ENCODE measurements at regions not wholly inside any gene's neighbourhood (a gene's known extent, or its start where the extent isn't known, plus 50 kb on each side); places are given as distances from the start of the nearest gene placed in this dataset.

GRCh38 chr1:219676012-219676765, 63.3 kb upstream of the ZC3H11B start:
- Histone ChIP-seq H3K27ac (ENCODE audit: insufficient read length, low read depth, low read length) (no peak overlapping the region), H2BK5ac (ENCODE audit: insufficient read length, low read length) (no peak overlapping the region), H3K9ac (ENCODE audit: extremely low read depth, insufficient read length, low read length) (no peak overlapping the region), H3T11ph (ENCODE audit: low read length) (no peak overlapping the region), H3K79me2 (ENCODE audit: insufficient read depth, low read length) (no peaks in the 10 kb centered on the region), H3K27me3 (ENCODE audit: insufficient read depth, low read length) (no peaks in the 10 kb centered on the region), H2BK12ac (ENCODE audit: insufficient read length, low read depth, low read length) (no peak overlapping the region), H3K4me1 (ENCODE audit: insufficient read depth, low read length) (no peaks in the 10 kb centered on the region), H3K79me1 (ENCODE audit: insufficient read depth, low read depth, low read length, poor library complexity, severe bottlenecking) (no peaks in the 10 kb centered on the region), H2BK15ac (ENCODE audit: low read depth, low read length) (no peak overlapping the region), H3K4me2 (ENCODE audit: insufficient read depth, insufficient read length, low read length) (no peak overlapping the region), H2AFZ (ENCODE audit: low read length) (no peak overlapping the region), H2BK120ac (ENCODE audit: low read depth, low read length, poor library complexity, severe bottlenecking) (no peak overlapping the region), H3K4ac (ENCODE audit: low read depth, low read length) (no peak overlapping the region), H3K23me2 (ENCODE audit: insufficient read length, low read depth, low read length, poor library complexity, severe bottlenecking) (no peaks in the 10 kb centered on the region), H4K5ac (ENCODE audit: insufficient read length, low read depth, low read length) (no peak overlapping the region), H4K91ac (ENCODE audit: insufficient read length, low read depth, low read length) (no peak overlapping the region), H3K56ac (ENCODE audit: insufficient read length, low read depth, low read length) (no peak overlapping the region), H2AK5ac (ENCODE audit: insufficient read length, low read length) (no peak overlapping the region), H4K8ac (replicated peaks; ENCODE audit: insufficient read length, low read depth, low read length) (no peak overlapping the region), H3K18ac (ENCODE audit: insufficient read length, low read depth, low read length) (no peak overlapping the region), H3K14ac (ENCODE audit: insufficient read depth, low read length) (no peak overlapping the region), H4K20me1 (ENCODE audit: control insufficient read depth, insufficient read depth, insufficient read length) (no peaks in the 10 kb centered on the region), H2BK20ac (ENCODE audit: low read depth, low read length, poor library complexity, severe bottlenecking) (no peak overlapping the region), H3K9me3 (ENCODE audit: control insufficient read depth, low read depth, low read length) (no peaks in the 10 kb centered on the region), H3K23ac (ENCODE audit: insufficient read length, low read depth, low read length) (no peak overlapping the region)
- no peaks in the 10 kb centered on the region for H3K27me3 Mint-ChIP-seq (ENCODE audit: low read depth)
- H3K36me3 Mint-ChIP-seq (ENCODE audit: insufficient read depth in 1 of 3, low read depth in 3 of 3), result no peaks in the 10 kb centered on the region
- no peak overlapping the region for H3K27ac Mint-ChIP-seq
- H3K4me1 Mint-ChIP-seq, result no peaks in the 10 kb centered on the region
- no peak overlapping the region for H3K4me3 Mint-ChIP-seq
- no peak for DNase-seq
- no peak for TF ChIP-seq CTCF (conservative IDR thresholded peaks at IDR 0.05)
- no CpG with 5 or more reads among the region's 8 CpGs for whole genome bisulfite sequencing (ENCODE audit: extremely low coverage, insufficient read length, low lambda C conversion rate)
- no peaks in the 10 kb centered on the region for H3K9me3 Mint-ChIP-seq

Data from H9 (cell line).